HepG2 (cell line): ENCODE measurements at regions not wholly inside any gene's neighbourhood (a gene's known extent, or its start where the extent isn't known, plus 50 kb on each side); places are given as distances from the start of the nearest gene placed in this dataset.

Experiments
- ATAC-seq: fragments of 200-7000 bp; cut with Tn5 transposase; 3 replicates; pipeline ENCODE4 v1.9.1; 2020; ENCODE audit warnings: mild to moderate bottlenecking, moderate library complexity
- BruUV-seq: library from RNA; stranded (reverse); fragments of 400-500 nt; replicated peaks from 2 replicates; lab custom pipeline; 2021; lab: Mats Ljungman, UMichigan
- CTCF ChIA-PET: fragments of 300-600 bp; formaldehyde crosslinking; extraction: SDS; loops from one replicate; lab custom pipeline; 2021; ENCODE audit warnings: low total read pairs, inconsistent platforms, low intra/inter-chr PET ratio; lab: Yijun Ruan, JAX
- POLR2A ChIA-PET: fragments of 350-600 bp; sonication (Branson Sonifier 250); formaldehyde crosslinking; loops from one replicate; lab custom pipeline; 2020; ENCODE audit warnings: antibody characterized with exemption, inconsistent platforms; lab: Yijun Ruan, JAX
- DNase-seq: peaks from one replicate; pipeline ENCODE4 v3.0.0-alpha.2; 2015; ENCODE audit warnings: low spot score
- FAIRE-seq: peaks from 3 replicates; lab custom pipeline; 2011; peaks lifted over from hg19 to GRCh38; lab: Jason Lieb, UNC
- H2AFZ ChIP-seq: one replicate; pipeline ENCODE4 v1.6.1; 2011; ENCODE audit warnings: low read length, inconsistent platforms
- H3K27ac ChIP-seq: fragments of 300-600 bp; 3 replicates; pipeline ENCODE4 v1.8.0; 2011; ENCODE audit warnings: mixed run types, mild to moderate bottlenecking, mixed read lengths, low read length, inconsistent platforms; ENCODE audit not compliant: insufficient read depth; ENCODE audit errors: extremely low read length
- H3K27me3 ChIP-seq, 2 experiments: fragments of 200-600 bp in 1 of 2; 2 replicates in 1 of 2; 3 replicates in 1 of 2; pipeline versions ENCODE4 v1.6.0 to v1.8.0; 2011; ENCODE audit warnings: low read length in 2 of 2, mild to moderate bottlenecking in 2 of 2, moderate library complexity in 2 of 2, inconsistent platforms in 1 of 2; ENCODE audit not compliant: insufficient read depth in 2 of 2, control insufficient read depth in 1 of 2
- H3K36me3 ChIP-seq, 2 experiments: fragments of 200-600 bp in 1 of 2; replicated peaks in 1 of 2; 2 replicates in 1 of 2; 3 replicates in 1 of 2; pipeline versions ENCODE4 v1.5.1 to v1.8.0; 2011; ENCODE audit warnings: low read length in 2 of 2, inconsistent platforms in 1 of 2; ENCODE audit not compliant: insufficient read depth in 2 of 2, control insufficient read depth in 1 of 2
- H3K4me1 ChIP-seq: 2 replicates; pipeline ENCODE4 v1.5.1; 2012; ENCODE audit warnings: low read length, inconsistent platforms; ENCODE audit not compliant: insufficient read depth
- H3K4me2 ChIP-seq: 2 replicates; pipeline ENCODE4 v1.6.0; 2011; ENCODE audit warnings: low read depth, low read length, inconsistent platforms
- H3K4me3 ChIP-seq, 3 experiments: fragments of 200-600 bp in 1 of 3; sonication (generic), shearing (Covaris generic) in 1 of 3; replicated peaks in 1 of 3; 2 replicates each; pipeline ENCODE4 v1.5.1; 2011 to 2016; ENCODE audit warnings: low read length in 3 of 3, inconsistent platforms in 2 of 3, low read depth in 2 of 3, mild to moderate bottlenecking in 2 of 3, control low read depth in 1 of 3, mixed read lengths in 1 of 3; ENCODE audit not compliant: insufficient read depth in 1 of 3
- H3K79me2 ChIP-seq: one replicate; pipeline ENCODE4 v1.6.1; 2011; ENCODE audit warnings: low read length, inconsistent platforms; ENCODE audit not compliant: insufficient read depth
- H3K9ac ChIP-seq: 2 replicates; pipeline ENCODE4 v1.6.0; 2011; ENCODE audit warnings: mild to moderate bottlenecking, low read depth, low read length, inconsistent platforms; ENCODE audit not compliant: insufficient read depth
- H3K9me3 ChIP-seq: 2 replicates; pipeline ENCODE4 v1.5.1; 2012; ENCODE audit warnings: mild to moderate bottlenecking, low read length
- H4K20me1 ChIP-seq: 2 replicates; pipeline ENCODE4 v1.6.0; 2011; ENCODE audit warnings: inconsistent platforms, mild to moderate bottlenecking, low read length, moderate library complexity; ENCODE audit not compliant: insufficient read depth
- KDM4B ChIP-seq: sonication (generic); formaldehyde crosslinking; IDR thresholded peaks from 2 replicates; pipeline ENCODE4 v1.4.0; 2020; ENCODE audit warnings: missing genetic modification reagents
- NR2F1 ChIP-seq, 2 experiments: fragments of 450-650 bp in 1 of 2; formaldehyde crosslinking in 1 of 2; IDR thresholded peaks; 2 replicates each; pipeline versions ENCODE4 v1.5.0 to v1.6.1; 2016 to 2020; ENCODE audit warnings: mild to moderate bottlenecking in 1 of 2, missing compliant biosample characterization in 1 of 2, missing genetic modification reagents in 1 of 2, moderate library complexity in 1 of 2
- RBFOX2 ChIP-seq: fragments of 200-400 bp; formaldehyde crosslinking; IDR thresholded peaks from 2 replicates; pipeline ENCODE4 v1.6.1; 2017; ENCODE audit warnings: low read depth, mild to moderate bottlenecking, low read length
- STAT5B ChIP-seq: sonication (generic); formaldehyde crosslinking; IDR thresholded peaks from 2 replicates; pipeline ENCODE4 v1.4.0; 2020; ENCODE audit warnings: missing genetic modification reagents
- XRCC5 ChIP-seq: fragments of 200-400 bp; formaldehyde crosslinking; optimal IDR thresholded peaks from 2 replicates; pipeline ENCODE3; 2017; ENCODE audit warnings: mild to moderate bottlenecking, low read length
- WGBS: methylation state at CpG from one replicate; pipeline ENCODE4 v1.1.6; 2017; ENCODE audit warnings: low lambda C conversion rate; 5-methylcytosine and 5-hydroxymethylcytosine counted together
- in situ Hi-C: cut with HindIII; loops from 2 replicates; pipeline ENCODE4 v1.10.0; 2017; ENCODE audit warnings: low pct_unique_long_range_greater_than_20kb; ENCODE audit not compliant: extremely low pct_ligation_motif_present
- intact Hi-C: fragments of 100-400 bp; cut with micrococcal nuclease; formaldehyde crosslinking; loops from one replicate; pipeline ENCODE4 v1.10.0; 2022; ENCODE audit not compliant: unreplicated experiment
- TF ChIP-seq, protein P1 (sequence below): sonication (generic); formaldehyde crosslinking; IDR thresholded peaks from one replicate; pipeline ENCODE4 v1.5.1; 2020; ENCODE audit warnings: mild to moderate bottlenecking, missing genetic modification reagents; ENCODE audit errors: not compliant biosample characterization
- TF ChIP-seq, protein P2 (sequence below): sonication (generic); formaldehyde crosslinking; IDR thresholded peaks from 2 replicates; pipeline ENCODE4 v1.5.0; 2020; ENCODE audit warnings: missing genetic modification reagents, mild to moderate bottlenecking, borderline replicate concordance

GRCh38 chr7:57388761-57389160 lies 61.2 kb upstream of the ZNF716 start (continued):
- TF ChIP-seq RBFOX2, result no peak
- TF ChIP-seq, all 625 proteins: peak for 0

GRCh38 chr7:57398548-57398947 lies 51.4 kb upstream of the ZNF716 start:
- Histone ChIP-seq H2AFZ (no peak overlapping the region), H3K36me3 (no peaks in the 10 kb centered on the region), H3K4me1 (no peaks in the 10 kb centered on the region), H3K4me2 (no peak overlapping the region), H3K9me3 (peaks cover 95% of the 10 kb centered on the region), H3K4me3 (no peak overlapping the region), H3K9ac (no peak overlapping the region), H3K27me3 (no peaks in the 10 kb centered on the region), H3K27ac (no peak overlapping the region), H4K20me1 (no peaks in the 10 kb centered on the region), H3K79me2 (no peaks in the 10 kb centered on the region)
- in situ Hi-C loops (no loop called here), intact Hi-C loops (no loop called here)
- FAIRE-seq (no peak), ATAC-seq (no peak), DNase-seq (no peak)
- no peak for TF ChIP-seq STAT5B (CRISPR knock-in tag)
- no TSS peak for BruUV-seq
- POLR2A ChIA-PET, result no interaction called here
- CTCF ChIA-PET, result no interaction called here
- 0% methylated on average over 2 of the region's 14 CpGs for WGBS

GRCh38 chr7:57399251-57399940 lies 50.6 kb upstream of the ZNF716 start:
- 26% methylated on average over 6 of the region's 6 CpGs for WGBS
- no peak overlapping the region for H3K9ac ChIP-seq
- ChIA-PET CTCF (no interaction called here), POLR2A (no interaction called here)
- H4K20me1 ChIP-seq, result no peaks in the 10 kb centered on the region
- H3K27me3 ChIP-seq, result no peaks in the 10 kb centered on the region
- peaks cover 95% of the 10 kb centered on the region for H3K9me3 ChIP-seq
- no peak overlapping the region for H2AFZ ChIP-seq
- intact Hi-C loops (no loop called here), in situ Hi-C loops (no loop called here)
- no peak for DNase-seq
- no peak overlapping the region for H3K4me3 ChIP-seq
- FAIRE-seq, result no peak
- H3K27ac ChIP-seq, result no peak overlapping the region
- no peak for ATAC-seq
- no peaks in the 10 kb centered on the region for H3K4me1 ChIP-seq
- H3K4me2 ChIP-seq, result no peak overlapping the region
- no peaks in the 10 kb centered on the region for H3K36me3 ChIP-seq
- no peaks in the 10 kb centered on the region for H3K79me2 ChIP-seq
- BruUV-seq, result no TSS peak
- TF ChIP-seq, protein P1, sequence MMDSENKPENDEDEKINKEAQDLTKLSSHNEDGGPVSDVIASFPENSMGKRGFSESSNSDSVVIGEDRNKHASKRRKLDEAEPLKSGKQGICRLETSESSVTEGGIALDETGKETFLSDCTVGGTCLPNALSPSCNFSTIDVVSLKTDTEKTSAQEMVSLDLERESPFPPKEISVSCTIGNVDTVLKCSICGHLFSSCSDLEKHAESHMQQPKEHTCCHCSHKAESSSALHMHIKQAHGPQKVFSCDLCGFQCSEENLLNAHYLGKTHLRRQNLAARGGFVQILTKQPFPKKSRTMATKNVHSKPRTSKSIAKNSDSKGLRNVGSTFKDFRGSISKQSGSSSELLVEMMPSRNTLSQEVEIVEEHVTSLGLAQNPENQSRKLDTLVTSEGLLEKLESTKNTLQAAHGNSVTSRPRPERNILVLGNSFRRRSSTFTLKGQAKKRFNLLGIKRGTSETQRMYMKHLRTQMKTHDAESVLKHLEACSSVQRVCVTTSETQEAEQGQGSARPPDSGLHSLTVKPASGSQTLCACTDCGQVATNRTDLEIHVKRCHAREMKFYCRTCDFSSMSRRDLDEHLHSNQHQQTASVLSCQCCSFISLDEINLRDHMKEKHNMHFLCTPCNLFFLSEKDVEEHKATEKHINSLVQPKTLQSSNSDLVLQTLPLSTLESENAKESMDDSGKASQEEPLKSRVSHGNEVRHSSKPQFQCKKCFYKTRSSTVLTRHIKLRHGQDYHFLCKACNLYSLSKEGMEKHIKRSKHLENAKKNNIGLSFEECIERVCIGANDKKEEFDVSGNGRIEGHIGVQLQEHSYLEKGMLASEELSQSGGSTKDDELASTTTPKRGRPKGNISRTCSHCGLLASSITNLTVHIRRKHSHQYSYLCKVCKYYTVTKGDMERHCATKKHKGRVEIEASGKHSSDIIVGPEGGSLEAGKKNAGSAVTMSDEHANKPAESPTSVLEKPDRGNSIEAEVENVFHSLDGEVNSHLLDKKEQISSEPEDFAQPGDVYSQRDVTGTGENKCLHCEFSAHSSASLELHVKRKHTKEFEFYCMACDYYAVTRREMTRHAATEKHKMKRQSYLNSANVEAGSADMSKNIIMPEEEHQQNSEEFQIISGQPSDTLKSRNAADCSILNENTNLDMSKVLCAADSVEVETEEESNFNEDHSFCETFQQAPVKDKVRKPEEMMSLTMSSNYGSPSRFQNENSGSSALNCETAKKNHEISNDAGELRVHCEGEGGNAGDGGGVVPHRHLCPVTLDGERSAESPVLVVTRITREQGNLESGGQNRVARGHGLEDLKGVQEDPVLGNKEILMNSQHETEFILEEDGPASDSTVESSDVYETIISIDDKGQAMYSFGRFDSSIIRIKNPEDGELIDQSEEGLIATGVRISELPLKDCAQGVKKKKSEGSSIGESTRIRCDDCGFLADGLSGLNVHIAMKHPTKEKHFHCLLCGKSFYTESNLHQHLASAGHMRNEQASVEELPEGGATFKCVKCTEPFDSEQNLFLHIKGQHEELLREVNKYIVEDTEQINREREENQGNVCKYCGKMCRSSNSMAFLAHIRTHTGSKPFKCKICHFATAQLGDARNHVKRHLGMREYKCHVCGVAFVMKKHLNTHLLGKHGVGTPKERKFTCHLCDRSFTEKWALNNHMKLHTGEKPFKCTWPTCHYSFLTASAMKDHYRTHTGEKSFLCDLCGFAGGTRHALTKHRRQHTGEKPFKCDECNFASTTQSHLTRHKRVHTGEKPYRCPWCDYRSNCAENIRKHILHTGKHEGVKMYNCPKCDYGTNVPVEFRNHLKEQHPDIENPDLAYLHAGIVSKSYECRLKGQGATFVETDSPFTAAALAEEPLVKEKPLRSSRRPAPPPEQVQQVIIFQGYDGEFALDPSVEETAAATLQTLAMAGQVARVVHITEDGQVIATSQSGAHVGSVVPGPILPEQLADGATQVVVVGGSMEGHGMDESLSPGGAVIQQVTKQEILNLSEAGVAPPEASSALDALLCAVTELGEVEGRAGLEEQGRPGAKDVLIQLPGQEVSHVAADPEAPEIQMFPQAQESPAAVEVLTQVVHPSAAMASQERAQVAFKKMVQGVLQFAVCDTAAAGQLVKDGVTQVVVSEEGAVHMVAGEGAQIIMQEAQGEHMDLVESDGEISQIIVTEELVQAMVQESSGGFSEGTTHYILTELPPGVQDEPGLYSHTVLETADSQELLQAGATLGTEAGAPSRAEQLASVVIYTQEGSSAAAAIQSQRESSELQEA, result no peak
- TF ChIP-seq, protein P2, sequence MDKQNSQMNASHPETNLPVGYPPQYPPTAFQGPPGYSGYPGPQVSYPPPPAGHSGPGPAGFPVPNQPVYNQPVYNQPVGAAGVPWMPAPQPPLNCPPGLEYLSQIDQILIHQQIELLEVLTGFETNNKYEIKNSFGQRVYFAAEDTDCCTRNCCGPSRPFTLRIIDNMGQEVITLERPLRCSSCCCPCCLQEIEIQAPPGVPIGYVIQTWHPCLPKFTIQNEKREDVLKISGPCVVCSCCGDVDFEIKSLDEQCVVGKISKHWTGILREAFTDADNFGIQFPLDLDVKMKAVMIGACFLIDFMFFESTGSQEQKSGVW, result no peak
- no peak for TF ChIP-seq NR2F1 (CRISPR knock-in tag; IDR thresholded peaks at IDR 0.05)
- TF ChIP-seq XRCC5, result no peak
- TF ChIP-seq KDM4B (CRISPR knock-in tag), result no peak
